Umbilical cord (tissue), 1 donor: ENCODE measurements at regions not wholly inside any gene's neighbourhood (a gene's known extent, or its start where the extent isn't known, plus 50 kb on each side); places are given as distances from the start of the nearest gene placed in this dataset.
"Not testable (repeated sequence)": the region's sequence is repeated elsewhere in the genome, so short reads cannot be mapped to it uniquely, and the experiment has no call there.

Experiments used
- DNase-seq: peaks from one replicate; pipeline ENCODE4 v3.0.0-alpha.2; 2015; ENCODE audit warnings: low spot score

GRCh38 chr6:159407211-159407780 lies 238.1 kb downstream of the FNDC1 start:
- not testable (repeated sequence) for DNase-seq

- DNase-seq = no peak
Observed at GRCh38 chr6:159404296-159404695, 235.1 kb downstream of the FNDC1 start.

DNA sequence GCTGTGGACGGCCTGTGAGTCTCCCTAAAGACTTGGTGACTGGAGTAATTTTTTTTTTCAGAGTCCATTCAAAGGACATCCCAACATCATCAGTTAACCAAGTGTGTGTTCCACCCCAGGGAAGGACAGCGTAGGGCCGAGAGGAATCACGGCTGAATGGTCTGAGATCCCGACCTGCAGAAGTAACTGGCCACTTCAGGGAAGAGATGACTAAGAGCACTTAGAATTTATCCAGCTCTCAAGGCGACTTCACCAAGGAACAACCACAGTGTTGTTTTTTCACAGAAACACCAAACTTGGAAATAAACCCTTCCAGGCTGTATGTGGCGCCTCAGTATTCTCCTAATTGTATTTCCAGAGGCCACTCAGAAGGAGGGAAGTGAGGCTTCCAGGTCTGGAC lies 231.6 kb downstream of the FNDC1 start:
- DNase-seq = no peak

- peak; percentile 65 for DNase-seq
Observed at GRCh38 chr6:159399751-159400221, 230.6 kb downstream of the FNDC1 start.

- DNase-seq = no peak
Observed at GRCh38 chr6:159398633-159399032, 229.4 kb downstream of the FNDC1 start.

DNA sequence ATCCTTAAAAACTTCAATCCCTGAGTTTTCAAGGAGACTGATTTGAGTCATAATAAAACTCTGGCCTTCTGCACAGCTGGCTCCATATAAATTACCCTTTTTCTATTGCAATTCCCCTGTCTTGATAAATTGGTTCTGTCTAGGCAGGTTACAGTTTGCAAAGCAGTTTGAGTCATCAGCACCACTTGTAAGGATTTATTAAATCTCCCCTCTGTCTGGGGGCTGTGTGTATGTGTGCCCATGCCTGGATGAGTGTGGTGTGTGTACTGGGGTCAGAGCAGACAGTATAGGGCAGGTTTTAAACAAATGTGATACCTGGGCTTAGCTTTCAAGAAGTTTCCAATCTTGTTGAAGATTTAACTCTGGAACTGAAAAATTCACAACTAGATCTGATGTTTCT lies 228.6 kb downstream of the FNDC1 start:
- DNase-seq = no peak

DNA sequence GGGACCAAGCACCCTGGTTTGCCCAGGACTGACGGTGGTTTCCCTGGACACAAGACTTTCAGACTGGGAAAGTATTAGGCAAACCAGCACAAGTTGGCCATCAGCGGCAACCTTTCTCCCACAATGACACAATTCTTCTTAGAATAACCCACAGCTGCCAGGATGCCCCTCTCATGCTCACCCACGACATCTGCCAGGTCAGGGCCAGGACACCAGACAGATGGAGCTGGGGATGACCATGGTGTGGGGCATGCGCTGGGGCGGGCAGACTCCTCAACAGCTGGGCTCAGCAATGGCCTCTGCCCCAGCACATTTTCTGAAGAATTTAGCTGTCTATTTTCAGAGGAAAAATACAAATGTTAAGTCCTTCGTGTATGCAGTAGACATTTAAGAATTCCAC lies 226.4 kb downstream of the FNDC1 start:
- no peak for DNase-seq

DNA sequence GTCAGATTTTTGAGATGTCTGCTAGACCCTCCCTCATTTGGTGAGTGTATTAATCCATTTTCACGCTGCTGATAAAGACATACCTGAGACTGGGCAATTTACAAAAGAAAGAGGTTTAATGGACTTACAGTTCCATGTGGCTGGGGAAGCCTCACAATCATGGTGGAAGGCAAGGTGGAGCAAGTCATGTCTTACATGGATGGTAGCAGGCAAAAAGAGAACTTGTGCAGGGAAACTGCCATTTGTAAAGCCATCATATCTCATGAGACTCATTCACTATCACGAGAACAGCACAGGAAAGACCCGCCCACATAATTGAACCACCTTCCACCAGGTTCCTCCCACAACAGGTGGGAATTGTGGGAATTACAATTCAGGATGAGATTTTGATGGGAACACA lies 223.5 kb downstream of the FNDC1 start:
- not testable (repeated sequence) for DNase-seq

DNA sequence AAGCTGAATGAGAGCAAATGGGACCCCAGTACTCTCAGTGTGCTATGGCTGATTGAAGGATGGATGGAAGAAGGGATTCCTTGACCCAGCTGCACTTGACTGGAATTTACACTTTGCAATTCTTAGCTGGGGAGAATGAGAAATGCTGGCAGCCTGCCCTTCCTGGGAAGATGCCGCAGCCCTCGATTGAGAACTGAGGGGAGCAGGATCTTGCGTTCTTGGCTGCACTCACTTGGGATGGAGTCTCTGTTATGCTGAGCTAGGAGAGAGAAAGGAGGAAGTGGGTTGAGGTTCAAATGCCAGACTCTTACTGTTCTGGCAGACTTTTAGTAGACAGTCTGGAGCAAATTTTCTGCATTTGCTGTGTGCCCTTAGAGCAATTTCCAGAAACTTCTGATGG lies 221.2 kb downstream of the FNDC1 start:
- peak; percentile 34 for DNase-seq

GRCh38 chr6:159389695-159390094 lies 220.5 kb downstream of the FNDC1 start:
- no peak for DNase-seq

GRCh38 chr6:159380114-159380513 lies 210.9 kb downstream of the FNDC1 start:
- DNase-seq = no peak

DNA sequence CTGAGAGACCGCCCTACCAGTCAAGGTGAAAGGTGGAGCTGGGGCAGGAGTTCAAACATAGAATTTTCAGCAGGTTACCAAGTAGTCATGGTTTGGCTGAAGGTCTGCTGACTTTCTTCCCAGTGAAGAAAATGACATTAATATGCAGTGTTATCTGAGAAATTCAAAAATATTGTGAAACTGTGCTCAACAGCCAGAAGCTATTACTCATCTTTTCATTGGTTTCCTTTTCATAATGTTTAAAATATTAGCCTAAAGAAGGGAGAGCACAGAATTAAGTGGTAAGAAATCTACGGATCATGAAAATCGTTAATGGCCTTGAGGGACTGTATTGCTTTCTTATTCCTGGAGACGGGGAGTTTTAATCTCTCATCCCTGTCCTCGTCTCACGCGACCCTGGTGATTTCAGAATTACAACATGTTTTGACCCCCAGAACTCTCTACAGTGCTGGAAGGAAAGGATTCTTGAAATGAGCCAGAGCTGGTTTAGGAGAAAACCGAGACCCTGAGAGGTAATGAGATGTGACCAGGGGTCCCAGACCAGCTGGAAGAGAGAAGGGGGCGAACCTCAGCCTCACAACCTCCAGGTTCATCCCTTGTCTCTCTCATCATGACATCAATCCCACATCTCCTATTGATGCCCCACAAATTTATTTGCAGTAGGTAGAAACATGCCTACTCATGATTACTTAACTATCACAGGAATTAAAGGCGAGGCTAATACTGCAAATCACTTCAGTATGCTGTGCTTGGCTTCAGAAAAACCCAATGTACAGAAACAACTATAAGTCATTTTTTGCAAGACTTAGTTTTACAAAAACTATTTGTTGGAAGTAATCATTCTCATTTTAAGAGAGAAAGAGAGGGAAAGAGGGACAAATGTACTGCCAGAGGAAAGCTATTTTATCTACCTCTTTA lies 209.5 kb downstream of the FNDC1 start:
- peak; percentile 71 for DNase-seq

GRCh38 chr6:159376516-159377158 lies 207.4 kb downstream of the FNDC1 start:
- DNase-seq = peak; percentile 78

DNA sequence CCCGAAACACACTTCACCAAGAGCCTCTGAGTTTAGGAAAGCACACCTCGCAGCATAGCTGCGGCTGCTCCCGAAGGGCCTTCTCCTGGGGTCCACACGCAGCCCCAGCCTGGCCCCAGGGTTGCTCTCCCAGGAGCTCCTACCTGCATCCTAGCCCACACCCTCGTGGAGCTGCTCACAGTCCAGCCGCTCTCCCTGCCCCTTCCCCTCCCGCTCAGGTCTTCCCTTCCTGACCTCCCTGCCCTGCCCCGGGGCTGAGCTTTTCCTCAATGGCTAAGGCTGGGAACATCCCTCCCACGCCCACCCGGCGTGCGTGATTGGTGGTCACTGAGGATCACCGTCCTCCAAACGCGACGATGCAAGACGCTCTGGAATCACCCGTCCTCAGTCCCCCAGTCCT lies 205.8 kb downstream of the FNDC1 start:
- DNase-seq = no peak

GRCh38 chr6:159373670-159374069 lies 204.5 kb downstream of the FNDC1 start:
- no peak for DNase-seq

- DNase-seq = no peak
Observed at GRCh38 chr6:159372333-159372732, 203.1 kb downstream of the FNDC1 start.

DNA sequence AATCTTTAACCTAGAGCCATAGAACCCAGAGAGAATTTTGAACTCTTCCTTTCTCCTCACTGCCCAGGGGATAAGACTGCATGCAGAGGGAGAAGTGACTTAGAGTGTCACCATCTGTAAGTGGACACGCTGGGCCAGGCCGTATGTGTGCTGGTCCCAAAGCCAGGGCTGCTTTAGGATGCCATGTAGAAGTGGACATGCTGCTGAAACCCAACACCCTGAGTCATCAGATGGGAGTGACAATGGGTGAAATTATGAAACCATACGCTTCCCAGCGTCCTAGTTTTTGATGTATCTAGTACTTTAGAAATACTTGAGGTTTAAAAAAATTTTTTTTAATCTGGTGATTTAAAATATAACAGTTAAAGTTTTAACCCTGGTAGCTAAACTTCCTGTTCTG lies 191.1 kb downstream of the FNDC1 start:
- no peak for DNase-seq

GRCh38 chr6:159359581-159360297 lies 190.5 kb downstream of the FNDC1 start:
- no peak for DNase-seq

- DNase-seq = no peak
Observed at GRCh38 chr6:159358562-159358961, 189.4 kb downstream of the FNDC1 start.

- no peak for DNase-seq
Observed at GRCh38 chr6:159357211-159357915, 188.2 kb downstream of the FNDC1 start.

DNA sequence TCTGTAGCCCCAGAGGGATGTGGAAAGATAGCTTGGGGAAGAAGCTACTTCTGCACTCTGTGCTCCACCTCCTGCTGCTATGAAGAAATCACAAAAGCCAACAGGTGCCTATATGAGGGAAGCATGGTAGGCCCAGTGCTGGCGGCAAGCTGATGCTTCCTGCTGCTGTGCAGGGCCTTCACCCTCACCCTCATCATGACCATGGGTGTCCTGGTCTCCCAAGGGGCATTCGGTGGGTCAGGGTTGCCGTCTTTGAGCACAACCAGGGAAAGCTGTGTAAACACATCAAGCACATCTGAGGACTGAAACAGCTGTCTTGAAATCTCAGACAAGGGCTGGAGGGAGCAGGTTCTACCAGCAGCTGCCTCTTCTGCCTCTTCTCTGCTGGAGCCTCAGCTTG lies 184.0 kb downstream of the FNDC1 start:
- DNase-seq = no peak
